WTC11 (cell line): ENCODE measurements at regions not wholly inside any gene's neighbourhood (a gene's known extent, or its start where the extent isn't known, plus 50 kb on each side); places are given as distances from the start of the nearest gene placed in this dataset.

Experiments
- ATAC-seq: fragments of 200-7000 bp; cut with Tn5 transposase; 2 replicates; pipeline ENCODE4 v1.10.0; 2021; ENCODE audit warnings: mild to moderate bottlenecking, moderate library complexity
- CTCF ChIA-PET: fragments of 300-600 bp; sonication (Branson Sonifier 250); formaldehyde crosslinking; loops from one replicate; lab custom pipeline; 2021; ENCODE audit warnings: antibody characterized with exemption; lab: Charles Lee
- POLR2A ChIA-PET: fragments of 350-600 bp; sonication (Branson Sonifier 250); formaldehyde crosslinking; loops from one replicate; lab custom pipeline; 2021; ENCODE audit warnings: antibody characterized with exemption; lab: Charles Lee
- DNase-seq: peaks from one replicate; pipeline ENCODE4 v3.0.0; 2021; ENCODE audit warnings: low spot score
- H3K27ac Mint-ChIP-seq: 2 replicates; pipeline ENCODE4 v1.8.0; 2021; ENCODE audit warnings: mixed read lengths
- H3K27me3 Mint-ChIP-seq: 2 replicates; pipeline ENCODE4 v1.8.0; 2021; ENCODE audit warnings: low read depth, mild to moderate bottlenecking, moderate library complexity, mixed read lengths
- H3K36me3 Mint-ChIP-seq: 2 replicates; pipeline ENCODE4 v1.8.0; 2021; ENCODE audit warnings: mixed read lengths
- H3K4me1 Mint-ChIP-seq: 2 replicates; pipeline ENCODE4 v1.8.0; 2022; ENCODE audit warnings: mixed read lengths
- H3K4me3 Mint-ChIP-seq: 2 replicates; pipeline ENCODE4 v1.8.0; 2021; ENCODE audit warnings: mild to moderate bottlenecking, moderate library complexity, mixed read lengths
- H3K9me3 Mint-ChIP-seq: 2 replicates; pipeline ENCODE4 v1.8.0; 2021; ENCODE audit warnings: mixed read lengths
- ATF1 ChIP-seq: sonication (generic); formaldehyde crosslinking; IDR thresholded peaks from 2 replicates; pipeline ENCODE4 v1.8.1; 2023; ENCODE audit warnings: mild to moderate bottlenecking, moderate library complexity, missing genetic modification reagents
- E2F4 ChIP-seq: sonication (generic); formaldehyde crosslinking; IDR thresholded peaks from 2 replicates; pipeline ENCODE4 v1.8.1; 2022; ENCODE audit warnings: low read depth, mild to moderate bottlenecking, moderate library complexity, missing genetic modification reagents, borderline replicate concordance
- ESRRA ChIP-seq: sonication (generic); formaldehyde crosslinking; IDR thresholded peaks from 2 replicates; pipeline ENCODE4 v1.8.1; 2022; ENCODE audit warnings: mild to moderate bottlenecking, missing genetic modification reagents, borderline replicate concordance
- HMGA2 ChIP-seq: fragments of 250-450 bp; sonication (Bioruptor Pico); IDR thresholded peaks from 2 replicates; pipeline ENCODE4 v1.4.0; 2021; ENCODE audit warnings: mild to moderate bottlenecking, moderate library complexity
- ZNF232 ChIP-seq: sonication (generic); formaldehyde crosslinking; IDR thresholded peaks from 2 replicates; pipeline ENCODE4 v1.8.0; 2022; ENCODE audit warnings: mild to moderate bottlenecking, missing genetic modification reagents
- ZNF423 ChIP-seq: fragments of 250-450 bp; sonication (Bioruptor Pico); IDR thresholded peaks from 2 replicates; pipeline ENCODE4 v2.1.2; 2022; ENCODE audit warnings: mild to moderate bottlenecking, moderate library complexity
- TF ChIP-seq, protein P1 (sequence below): sonication (generic); formaldehyde crosslinking; IDR thresholded peaks from 2 replicates; pipeline ENCODE4 v1.8.0; 2023; ENCODE audit warnings: missing genetic modification reagents
- TF ChIP-seq, protein P2 (sequence below): sonication (generic); formaldehyde crosslinking; IDR thresholded peaks from 2 replicates; pipeline ENCODE4 v1.8.0; 2022; ENCODE audit warnings: mild to moderate bottlenecking, missing genetic modification reagents
- TF ChIP-seq, protein P3 (sequence below): fragments of 250-450 bp; sonication (Bioruptor Pico); IDR thresholded peaks from 2 replicates; pipeline ENCODE4 v1.8.0; 2021; ENCODE audit warnings: mild to moderate bottlenecking
- TF ChIP-seq, protein P4 (sequence below): sonication (generic); formaldehyde crosslinking; IDR thresholded peaks from 2 replicates; pipeline ENCODE4 v1.8.1; 2023; ENCODE audit warnings: mild to moderate bottlenecking, missing genetic modification reagents, borderline replicate concordance
- TF ChIP-seq, protein P5 (sequence below): sonication (generic); formaldehyde crosslinking; IDR thresholded peaks from 2 replicates; pipeline ENCODE4 v1.8.1; 2023; ENCODE audit warnings: mild to moderate bottlenecking, missing genetic modification reagents, moderate library complexity
- TF ChIP-seq, protein P6 (sequence below): sonication (generic); formaldehyde crosslinking; IDR thresholded peaks from 2 replicates; pipeline ENCODE4 v1.8.1; 2022; ENCODE audit warnings: missing genetic modification reagents, borderline replicate concordance

DNA sequence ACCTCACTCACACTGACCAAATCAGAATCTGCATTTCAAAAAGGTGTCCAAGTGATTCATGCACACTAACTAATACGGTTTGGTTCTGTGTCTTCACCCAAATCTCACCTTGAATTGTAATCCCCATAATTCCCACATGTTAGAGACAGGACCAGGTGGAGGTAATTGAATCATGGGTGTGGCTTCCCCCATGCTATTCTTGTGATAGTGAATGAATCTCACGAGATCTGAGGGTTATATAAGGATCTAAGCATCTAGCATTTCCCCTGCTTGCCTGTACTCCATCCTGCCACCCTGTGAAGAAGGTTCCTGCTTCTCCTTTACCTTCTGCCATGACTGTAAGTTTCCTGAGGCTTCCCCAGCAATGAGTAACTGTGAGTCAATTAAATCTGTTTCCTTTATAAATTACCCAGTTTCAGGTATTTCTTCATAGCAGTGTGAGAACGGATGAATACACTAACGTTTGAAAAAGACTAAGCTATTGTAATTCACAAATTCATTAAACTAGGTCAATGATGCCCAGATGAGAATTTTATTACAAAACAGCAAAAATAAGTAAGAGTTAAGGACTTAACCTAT lies 759.1 kb downstream of the GALC start:
- peaks cover 24% of the 10 kb centered on the region for H3K9me3 Mint-ChIP-seq
- peaks cover 89% of the 10 kb centered on the region for H3K4me1 Mint-ChIP-seq
- H3K27me3 Mint-ChIP-seq, result no peaks in the 10 kb centered on the region; the same call in none of the 2 replicates
- ATAC-seq (no peak; the same call in 1 of the 2 replicates), DNase-seq (no peak)
- no peak overlapping the region for H3K4me3 Mint-ChIP-seq
- H3K36me3 Mint-ChIP-seq, result peaks cover 37% of the 10 kb centered on the region
- H3K27ac Mint-ChIP-seq, result peak overlapping the region; percentile 10; the same call in 1 of the 2 replicates
- TF ChIP-seq, protein P1, sequence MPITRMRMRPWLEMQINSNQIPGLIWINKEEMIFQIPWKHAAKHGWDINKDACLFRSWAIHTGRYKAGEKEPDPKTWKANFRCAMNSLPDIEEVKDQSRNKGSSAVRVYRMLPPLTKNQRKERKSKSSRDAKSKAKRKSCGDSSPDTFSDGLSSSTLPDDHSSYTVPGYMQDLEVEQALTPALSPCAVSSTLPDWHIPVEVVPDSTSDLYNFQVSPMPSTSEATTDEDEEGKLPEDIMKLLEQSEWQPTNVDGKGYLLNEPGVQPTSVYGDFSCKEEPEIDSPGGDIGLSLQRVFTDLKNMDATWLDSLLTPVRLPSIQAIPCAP (CRISPR knock-in tag), result no peak
- TF ChIP-seq HMGA2 (CRISPR knock-in tag), result no peak
- TF ChIP-seq, protein P2, sequence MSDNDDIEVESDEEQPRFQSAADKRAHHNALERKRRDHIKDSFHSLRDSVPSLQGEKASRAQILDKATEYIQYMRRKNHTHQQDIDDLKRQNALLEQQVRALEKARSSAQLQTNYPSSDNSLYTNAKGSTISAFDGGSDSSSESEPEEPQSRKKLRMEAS, result no peak
- TF ChIP-seq, protein P3, sequence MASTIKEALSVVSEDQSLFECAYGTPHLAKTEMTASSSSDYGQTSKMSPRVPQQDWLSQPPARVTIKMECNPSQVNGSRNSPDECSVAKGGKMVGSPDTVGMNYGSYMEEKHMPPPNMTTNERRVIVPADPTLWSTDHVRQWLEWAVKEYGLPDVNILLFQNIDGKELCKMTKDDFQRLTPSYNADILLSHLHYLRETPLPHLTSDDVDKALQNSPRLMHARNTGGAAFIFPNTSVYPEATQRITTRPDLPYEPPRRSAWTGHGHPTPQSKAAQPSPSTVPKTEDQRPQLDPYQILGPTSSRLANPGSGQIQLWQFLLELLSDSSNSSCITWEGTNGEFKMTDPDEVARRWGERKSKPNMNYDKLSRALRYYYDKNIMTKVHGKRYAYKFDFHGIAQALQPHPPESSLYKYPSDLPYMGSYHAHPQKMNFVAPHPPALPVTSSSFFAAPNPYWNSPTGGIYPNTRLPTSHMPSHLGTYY (CRISPR knock-in tag), result no peak
- no peak for TF ChIP-seq ZNF232 (CRISPR knock-in tag)
- TF ChIP-seq E2F4 (CRISPR knock-in tag), result no peak
- TF ChIP-seq, protein P4, sequence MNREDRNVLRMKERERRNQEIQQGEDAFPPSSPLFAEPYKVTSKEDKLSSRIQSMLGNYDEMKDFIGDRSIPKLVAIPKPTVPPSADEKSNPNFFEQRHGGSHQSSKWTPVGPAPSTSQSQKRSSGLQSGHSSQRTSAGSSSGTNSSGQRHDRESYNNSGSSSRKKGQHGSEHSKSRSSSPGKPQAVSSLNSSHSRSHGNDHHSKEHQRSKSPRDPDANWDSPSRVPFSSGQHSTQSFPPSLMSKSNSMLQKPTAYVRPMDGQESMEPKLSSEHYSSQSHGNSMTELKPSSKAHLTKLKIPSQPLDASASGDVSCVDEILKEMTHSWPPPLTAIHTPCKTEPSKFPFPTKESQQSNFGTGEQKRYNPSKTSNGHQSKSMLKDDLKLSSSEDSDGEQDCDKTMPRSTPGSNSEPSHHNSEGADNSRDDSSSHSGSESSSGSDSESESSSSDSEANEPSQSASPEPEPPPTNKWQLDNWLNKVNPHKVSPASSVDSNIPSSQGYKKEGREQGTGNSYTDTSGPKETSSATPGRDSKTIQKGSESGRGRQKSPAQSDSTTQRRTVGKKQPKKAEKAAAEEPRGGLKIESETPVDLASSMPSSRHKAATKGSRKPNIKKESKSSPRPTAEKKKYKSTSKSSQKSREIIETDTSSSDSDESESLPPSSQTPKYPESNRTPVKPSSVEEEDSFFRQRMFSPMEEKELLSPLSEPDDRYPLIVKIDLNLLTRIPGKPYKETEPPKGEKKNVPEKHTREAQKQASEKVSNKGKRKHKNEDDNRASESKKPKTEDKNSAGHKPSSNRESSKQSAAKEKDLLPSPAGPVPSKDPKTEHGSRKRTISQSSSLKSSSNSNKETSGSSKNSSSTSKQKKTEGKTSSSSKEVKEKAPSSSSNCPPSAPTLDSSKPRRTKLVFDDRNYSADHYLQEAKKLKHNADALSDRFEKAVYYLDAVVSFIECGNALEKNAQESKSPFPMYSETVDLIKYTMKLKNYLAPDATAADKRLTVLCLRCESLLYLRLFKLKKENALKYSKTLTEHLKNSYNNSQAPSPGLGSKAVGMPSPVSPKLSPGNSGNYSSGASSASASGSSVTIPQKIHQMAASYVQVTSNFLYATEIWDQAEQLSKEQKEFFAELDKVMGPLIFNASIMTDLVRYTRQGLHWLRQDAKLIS, result no peak
- ChIA-PET CTCF (no interaction called here), POLR2A (no interaction called here)

DNA sequence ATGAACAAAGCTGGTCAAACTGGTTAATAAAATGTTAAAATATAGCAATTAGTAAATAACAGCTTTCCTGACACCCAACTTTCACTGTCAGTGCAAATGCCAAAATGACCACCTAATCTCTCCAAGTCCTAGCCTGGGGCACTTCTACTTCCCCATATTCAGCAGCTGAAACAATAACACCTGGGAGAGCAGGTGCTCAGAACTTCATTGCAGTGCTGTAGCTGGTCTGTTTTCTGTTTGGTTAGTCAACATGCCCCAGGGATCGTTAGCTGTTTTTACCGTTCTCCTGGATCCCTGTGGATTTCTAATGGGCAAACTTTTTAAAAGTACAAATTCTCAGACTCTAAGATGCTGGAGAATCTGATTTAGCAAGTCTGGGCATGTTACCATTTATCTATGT lies 759.7 kb downstream of the GALC start:
- Mint-ChIP-seq H3K4me3 (no peak overlapping the region), H3K27me3 (no peaks in the 10 kb centered on the region; the same call in none of the 2 replicates), H3K9me3 (peaks cover 24% of the 10 kb centered on the region), H3K27ac (no peak overlapping the region), H3K4me1 (peaks cover 89% of the 10 kb centered on the region), H3K36me3 (peaks cover 38% of the 10 kb centered on the region)
- POLR2A ChIA-PET, result no interaction called here
- CTCF ChIA-PET, result no interaction called here
- ATAC-seq (peak; percentile 72), DNase-seq (no peak)
- TF ChIP-seq ATF1 (no peak), ZNF232 (CRISPR knock-in tag) (no peak), ZNF423 (CRISPR knock-in tag) (no peak)
- TF ChIP-seq, protein P5, sequence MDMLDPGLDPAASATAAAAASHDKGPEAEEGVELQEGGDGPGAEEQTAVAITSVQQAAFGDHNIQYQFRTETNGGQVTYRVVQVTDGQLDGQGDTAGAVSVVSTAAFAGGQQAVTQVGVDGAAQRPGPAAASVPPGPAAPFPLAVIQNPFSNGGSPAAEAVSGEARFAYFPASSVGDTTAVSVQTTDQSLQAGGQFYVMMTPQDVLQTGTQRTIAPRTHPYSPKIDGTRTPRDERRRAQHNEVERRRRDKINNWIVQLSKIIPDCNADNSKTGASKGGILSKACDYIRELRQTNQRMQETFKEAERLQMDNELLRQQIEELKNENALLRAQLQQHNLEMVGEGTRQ (CRISPR knock-in tag), result no peak

GRCh38 chr14:87231336-87232026 lies 761.5 kb downstream of the GALC start:
- Mint-ChIP-seq H3K27ac (0 out of 2 replicates have a peak overlapping the region, but pooled peaks have one; percentile 0), H3K36me3 (peaks cover 28% of the 10 kb centered on the region), H3K4me1 (peaks cover 80% of the 10 kb centered on the region), H3K9me3 (peaks cover 24% of the 10 kb centered on the region), H3K27me3 (no peaks in the 10 kb centered on the region; the same call in none of the 2 replicates), H3K4me3 (no peak overlapping the region)
- DNase-seq (no peak), ATAC-seq (no peak)
- ChIA-PET CTCF (no interaction called here), POLR2A (no interaction called here)
- TF ChIP-seq, protein P4, result no peak
- TF ChIP-seq, protein P6, sequence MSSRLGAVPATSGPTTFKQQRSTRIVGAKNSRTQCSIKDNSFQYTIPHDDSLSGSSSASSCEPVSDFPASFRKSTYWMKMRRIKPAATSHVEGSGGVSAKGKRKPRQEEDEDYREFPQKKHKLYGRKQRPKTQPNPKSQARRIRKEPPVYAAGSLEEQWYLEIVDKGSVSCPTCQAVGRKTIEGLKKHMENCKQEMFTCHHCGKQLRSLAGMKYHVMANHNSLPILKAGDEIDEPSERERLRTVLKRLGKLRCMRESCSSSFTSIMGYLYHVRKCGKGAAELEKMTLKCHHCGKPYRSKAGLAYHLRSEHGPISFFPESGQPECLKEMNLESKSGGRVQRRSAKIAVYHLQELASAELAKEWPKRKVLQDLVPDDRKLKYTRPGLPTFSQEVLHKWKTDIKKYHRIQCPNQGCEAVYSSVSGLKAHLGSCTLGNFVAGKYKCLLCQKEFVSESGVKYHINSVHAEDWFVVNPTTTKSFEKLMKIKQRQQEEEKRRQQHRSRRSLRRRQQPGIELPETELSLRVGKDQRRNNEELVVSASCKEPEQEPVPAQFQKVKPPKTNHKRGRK (CRISPR knock-in tag), result no peak
- TF ChIP-seq, protein P1 (CRISPR knock-in tag), result no peak
- TF ChIP-seq ESRRA (CRISPR knock-in tag), result no peak
